Activated T-helper 17 cell treated with anti-CD3 and anti-CD28 coated beads, Interleukin-2, amount 50 U/mL, for 72 hours (primary cell): ENCODE measurements at regions not wholly inside any gene's neighbourhood (a gene's known extent, or its start where the extent isn't known, plus 50 kb on each side); places are given as distances from the start of the nearest gene placed in this dataset.
"Not testable (repeated sequence)": the region's sequence is repeated elsewhere in the genome, so short reads cannot be mapped to it uniquely, and the experiment has no call there.

Source experiments
- ATAC-seq: fragments of 150-1000 bp; cut with Tn5 transposase; replicated peaks from 2 replicates; pipeline ENCODE4 v1.10.0; 2021; ENCODE audit warnings: mild to moderate bottlenecking, moderate library complexity
- H3K27ac Mint-ChIP-seq: one replicate; pipeline ENCODE4 v1.8.0; 2022; ENCODE audit warnings: mixed read lengths
- H3K27me3 Mint-ChIP-seq: one replicate; pipeline ENCODE4 v1.8.0; 2022; ENCODE audit warnings: mixed read lengths
- H3K36me3 Mint-ChIP-seq: one replicate; pipeline ENCODE4 v1.8.0; 2022; ENCODE audit warnings: low read depth, mild to moderate bottlenecking, mixed read lengths
- H3K4me1 Mint-ChIP-seq: one replicate; pipeline ENCODE4 v1.8.0; 2022; ENCODE audit warnings: mixed read lengths
- H3K4me3 Mint-ChIP-seq: one replicate; pipeline ENCODE4 v1.8.0; 2022; ENCODE audit warnings: mild to moderate bottlenecking, mixed read lengths
- H3K9me3 Mint-ChIP-seq: one replicate; pipeline ENCODE4 v1.8.0; 2022; ENCODE audit warnings: mixed read lengths

DNA sequence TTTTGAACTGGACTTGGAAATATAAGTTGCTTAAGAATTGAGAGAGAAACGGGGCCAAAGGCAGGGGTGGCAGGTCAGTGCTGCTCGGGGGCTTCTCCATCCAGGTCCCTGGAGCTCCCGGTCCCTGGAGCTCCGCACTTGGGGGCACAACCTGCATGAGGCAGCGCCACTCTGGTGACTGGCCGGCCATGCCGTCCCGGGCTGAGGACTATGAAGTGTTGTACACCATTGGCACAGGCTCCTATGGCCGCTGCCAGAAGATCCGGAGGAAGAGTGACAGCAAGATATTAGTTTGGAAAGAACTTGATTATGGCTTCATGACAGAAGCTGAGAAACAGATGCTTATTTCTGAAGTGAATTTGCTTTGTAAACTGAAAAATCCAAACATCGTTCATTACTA lies 76.9 kb upstream of the POTEG start:
- ATAC-seq, H3K36me3 Mint-ChIP-seq, H3K27ac Mint-ChIP-seq, H3K27me3 Mint-ChIP-seq, H3K4me3 Mint-ChIP-seq, H3K9me3 Mint-ChIP-seq, H3K4me1 Mint-ChIP-seq: not testable (repeated sequence)

- not testable (repeated sequence) for ATAC-seq, H3K9me3 Mint-ChIP-seq, H3K36me3 Mint-ChIP-seq, H3K4me1 Mint-ChIP-seq, H3K27ac Mint-ChIP-seq, H3K27me3 Mint-ChIP-seq, H3K4me3 Mint-ChIP-seq
These were observed 55.3 kb upstream of the POTEG start for GRCh38 chr14:19489475-19489874.

DNA sequence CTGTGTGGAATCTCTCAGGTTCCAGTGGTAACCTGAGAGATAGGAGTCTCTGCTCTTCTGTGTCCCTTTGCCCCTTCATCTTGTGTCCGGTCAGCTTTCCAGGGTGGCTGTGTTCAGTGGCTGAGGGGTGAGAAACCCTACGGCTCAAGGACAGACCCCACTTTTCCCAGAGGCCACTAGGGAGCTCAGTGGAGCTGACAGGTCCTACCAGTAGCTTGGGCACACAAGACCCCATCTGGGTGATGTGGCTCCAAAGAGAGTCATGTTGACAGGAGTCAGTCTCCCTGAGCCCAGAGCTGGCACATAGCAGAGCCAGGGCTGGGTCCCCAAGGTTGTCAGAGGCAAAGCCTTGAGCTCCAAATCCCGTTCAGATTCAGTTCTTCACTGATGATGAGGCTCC lies 54.3 kb upstream of the POTEG start:
- not testable (repeated sequence) for H3K9me3 Mint-ChIP-seq, H3K36me3 Mint-ChIP-seq, H3K4me3 Mint-ChIP-seq, H3K4me1 Mint-ChIP-seq, H3K27me3 Mint-ChIP-seq, H3K27ac Mint-ChIP-seq, ATAC-seq

DNA sequence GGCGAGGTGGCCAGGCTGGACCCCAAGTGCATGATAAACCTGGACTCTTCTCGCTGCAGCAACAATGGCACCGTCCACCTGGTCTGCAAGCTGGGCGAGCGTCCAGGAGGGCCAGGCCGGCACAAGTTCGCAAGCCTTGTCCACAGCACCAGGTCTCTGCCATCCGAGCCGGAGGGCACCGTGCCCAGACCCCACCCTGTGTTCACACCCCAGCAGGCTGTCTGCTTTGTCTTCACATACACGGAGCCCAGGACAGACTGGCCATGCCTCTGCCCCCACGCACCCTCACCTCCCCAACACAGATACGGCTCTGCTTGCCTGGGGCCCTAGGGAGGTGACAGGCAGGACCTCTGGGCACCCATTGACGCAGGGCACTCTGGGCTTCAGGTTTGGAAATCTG lies 53.5 kb upstream of the POTEG start:
- not testable (repeated sequence) for H3K27me3 Mint-ChIP-seq, H3K27ac Mint-ChIP-seq, H3K36me3 Mint-ChIP-seq, H3K9me3 Mint-ChIP-seq, H3K4me1 Mint-ChIP-seq, ATAC-seq, H3K4me3 Mint-ChIP-seq

- H3K4me1 Mint-ChIP-seq, ATAC-seq, H3K4me3 Mint-ChIP-seq, H3K36me3 Mint-ChIP-seq, H3K27me3 Mint-ChIP-seq, H3K9me3 Mint-ChIP-seq, H3K27ac Mint-ChIP-seq: not testable (repeated sequence)
These were observed 53.1 kb upstream of the POTEG start for GRCh38 chr14:19487265-19487664.

GRCh38 chr14:19485346-19485745 lies 51.2 kb upstream of the POTEG start:
- not testable (repeated sequence) for H3K27me3 Mint-ChIP-seq, H3K36me3 Mint-ChIP-seq, H3K27ac Mint-ChIP-seq, H3K4me3 Mint-ChIP-seq, H3K4me1 Mint-ChIP-seq, H3K9me3 Mint-ChIP-seq
- ATAC-seq: peak; percentile 28
